DND-41 (cell line): ENCODE measurements at regions not wholly inside any gene's neighbourhood (a gene's known extent, or its start where the extent isn't known, plus 50 kb on each side); places are given as distances from the start of the nearest gene placed in this dataset.

Experiments
- EZH2 ChIP-seq: IDR thresholded peaks from 3 replicates; pipeline ENCODE4 v1.6.1; 2012; ENCODE audit warnings: borderline replicate concordance, low read depth, mild to moderate bottlenecking, moderate library complexity, low read length, inconsistent platforms; ENCODE audit not compliant: severe bottlenecking
- TF ChIP-seq, protein P1 (sequence below): IDR thresholded peaks from 2 replicates; pipeline ENCODE4 v1.5.1; 2012; ENCODE audit warnings: borderline replicate concordance, low read length, moderate library complexity, mild to moderate bottlenecking; ENCODE audit not compliant: poor library complexity, severe bottlenecking; ENCODE audit errors: extremely low read depth

DNA sequence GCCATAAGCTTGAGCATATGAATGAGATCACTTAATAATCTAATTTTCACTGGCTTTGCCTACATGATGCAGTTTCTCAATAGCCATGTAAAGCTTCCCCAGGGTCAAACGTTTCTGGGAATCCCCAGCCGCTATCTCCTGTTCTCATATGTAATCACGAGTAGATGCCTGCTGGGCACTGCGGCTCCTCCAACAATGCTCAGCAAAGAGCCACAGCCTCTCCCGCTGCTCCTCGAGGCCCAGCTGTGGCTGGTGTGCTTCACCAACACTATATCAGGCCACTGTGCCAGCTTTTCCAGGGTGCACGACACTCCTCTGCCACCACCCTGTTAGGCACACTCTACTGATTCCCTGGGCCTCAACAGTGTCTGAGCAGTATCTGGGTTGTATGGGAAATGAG is 78.3 kb upstream of the RASGEF1B start:
- TF ChIP-seq, protein P1, sequence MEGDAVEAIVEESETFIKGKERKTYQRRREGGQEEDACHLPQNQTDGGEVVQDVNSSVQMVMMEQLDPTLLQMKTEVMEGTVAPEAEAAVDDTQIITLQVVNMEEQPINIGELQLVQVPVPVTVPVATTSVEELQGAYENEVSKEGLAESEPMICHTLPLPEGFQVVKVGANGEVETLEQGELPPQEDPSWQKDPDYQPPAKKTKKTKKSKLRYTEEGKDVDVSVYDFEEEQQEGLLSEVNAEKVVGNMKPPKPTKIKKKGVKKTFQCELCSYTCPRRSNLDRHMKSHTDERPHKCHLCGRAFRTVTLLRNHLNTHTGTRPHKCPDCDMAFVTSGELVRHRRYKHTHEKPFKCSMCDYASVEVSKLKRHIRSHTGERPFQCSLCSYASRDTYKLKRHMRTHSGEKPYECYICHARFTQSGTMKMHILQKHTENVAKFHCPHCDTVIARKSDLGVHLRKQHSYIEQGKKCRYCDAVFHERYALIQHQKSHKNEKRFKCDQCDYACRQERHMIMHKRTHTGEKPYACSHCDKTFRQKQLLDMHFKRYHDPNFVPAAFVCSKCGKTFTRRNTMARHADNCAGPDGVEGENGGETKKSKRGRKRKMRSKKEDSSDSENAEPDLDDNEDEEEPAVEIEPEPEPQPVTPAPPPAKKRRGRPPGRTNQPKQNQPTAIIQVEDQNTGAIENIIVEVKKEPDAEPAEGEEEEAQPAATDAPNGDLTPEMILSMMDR, result no peak
- no peak for TF ChIP-seq EZH2
